IMR-90 (cell line): ENCODE measurements at regions not wholly inside any gene's neighbourhood (a gene's known extent, or its start where the extent isn't known, plus 50 kb on each side); places are given as distances from the start of the nearest gene placed in this dataset.

Source experiments
- CEBPB ChIP-seq: IDR thresholded peaks from 2 replicates; pipeline ENCODE4 v1.6.1; 2012; ENCODE audit warnings: low read depth, low read length, improper control_type of control experiment
- POLR2A ChIP-seq: IDR thresholded peaks from 2 replicates; pipeline ENCODE4 v1.6.1; 2012; ENCODE audit warnings: mild to moderate bottlenecking, low read depth, low read length
- RAD21 ChIP-seq: IDR thresholded peaks from 2 replicates; pipeline ENCODE4 v1.6.1; 2012; ENCODE audit warnings: low read length, improper control_type of control experiment
- RFX5 ChIP-seq: IDR thresholded peaks from 2 replicates; pipeline ENCODE4 v1.8.0; 2012; ENCODE audit warnings: low read depth, mild to moderate bottlenecking, low read length, moderate library complexity
- TF ChIP-seq, protein P1 (sequence below): conservative IDR thresholded peaks from 2 replicates; pipeline ENCODE4 v1.5.1; 2012; ENCODE audit warnings: mild to moderate bottlenecking, low read depth, low read length, improper control_type of control experiment
- TF ChIP-seq, protein P2 (sequence below): fragments of 150-350 bp; IDR thresholded peaks from 2 replicates; pipeline ENCODE4 v1.6.1; 2017; ENCODE audit warnings: mild to moderate bottlenecking, antibody characterized with exemption, low read length, low read depth

DNA sequence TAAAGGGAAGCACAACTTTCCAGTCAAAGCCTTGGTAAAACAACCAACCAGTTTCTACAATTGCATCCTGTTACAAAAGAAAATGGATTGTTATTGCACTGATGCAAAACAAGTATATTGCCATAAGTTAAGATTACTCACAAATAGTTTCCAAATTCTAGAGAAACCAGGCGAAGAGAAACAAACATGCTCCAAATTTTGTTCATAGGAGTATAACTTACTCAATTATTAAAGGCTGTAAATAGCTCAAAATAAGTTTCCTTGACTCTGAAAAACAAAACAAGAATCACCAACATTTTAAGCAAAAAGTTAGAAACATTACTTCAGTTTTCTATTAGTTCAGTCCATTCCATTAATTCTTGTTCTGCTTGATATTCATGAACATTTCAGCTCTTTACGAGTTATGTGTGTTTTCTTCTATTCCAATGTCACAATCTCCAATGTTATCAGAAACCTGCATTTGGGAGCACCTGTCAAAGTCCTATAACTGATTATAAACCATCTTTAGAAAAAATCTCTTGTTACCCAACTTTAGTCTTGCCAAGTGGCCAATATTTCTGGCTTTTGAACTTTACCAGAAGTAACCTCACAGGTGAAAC is 137.9 kb upstream of the THBS2 start:
- TF ChIP-seq, protein P1, sequence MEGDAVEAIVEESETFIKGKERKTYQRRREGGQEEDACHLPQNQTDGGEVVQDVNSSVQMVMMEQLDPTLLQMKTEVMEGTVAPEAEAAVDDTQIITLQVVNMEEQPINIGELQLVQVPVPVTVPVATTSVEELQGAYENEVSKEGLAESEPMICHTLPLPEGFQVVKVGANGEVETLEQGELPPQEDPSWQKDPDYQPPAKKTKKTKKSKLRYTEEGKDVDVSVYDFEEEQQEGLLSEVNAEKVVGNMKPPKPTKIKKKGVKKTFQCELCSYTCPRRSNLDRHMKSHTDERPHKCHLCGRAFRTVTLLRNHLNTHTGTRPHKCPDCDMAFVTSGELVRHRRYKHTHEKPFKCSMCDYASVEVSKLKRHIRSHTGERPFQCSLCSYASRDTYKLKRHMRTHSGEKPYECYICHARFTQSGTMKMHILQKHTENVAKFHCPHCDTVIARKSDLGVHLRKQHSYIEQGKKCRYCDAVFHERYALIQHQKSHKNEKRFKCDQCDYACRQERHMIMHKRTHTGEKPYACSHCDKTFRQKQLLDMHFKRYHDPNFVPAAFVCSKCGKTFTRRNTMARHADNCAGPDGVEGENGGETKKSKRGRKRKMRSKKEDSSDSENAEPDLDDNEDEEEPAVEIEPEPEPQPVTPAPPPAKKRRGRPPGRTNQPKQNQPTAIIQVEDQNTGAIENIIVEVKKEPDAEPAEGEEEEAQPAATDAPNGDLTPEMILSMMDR = no peak
- no peak for TF ChIP-seq POLR2A
- TF ChIP-seq, protein P2, sequence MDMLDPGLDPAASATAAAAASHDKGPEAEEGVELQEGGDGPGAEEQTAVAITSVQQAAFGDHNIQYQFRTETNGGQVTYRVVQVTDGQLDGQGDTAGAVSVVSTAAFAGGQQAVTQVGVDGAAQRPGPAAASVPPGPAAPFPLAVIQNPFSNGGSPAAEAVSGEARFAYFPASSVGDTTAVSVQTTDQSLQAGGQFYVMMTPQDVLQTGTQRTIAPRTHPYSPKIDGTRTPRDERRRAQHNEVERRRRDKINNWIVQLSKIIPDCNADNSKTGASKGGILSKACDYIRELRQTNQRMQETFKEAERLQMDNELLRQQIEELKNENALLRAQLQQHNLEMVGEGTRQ = no peak
- no peak for TF ChIP-seq RFX5
- TF ChIP-seq RAD21 = no peak
- TF ChIP-seq CEBPB = no peak
